Keratinocyte (primary cell): ENCODE measurements at regions not wholly inside any gene's neighbourhood (a gene's known extent, or its start where the extent isn't known, plus 50 kb on each side); places are given as distances from the start of the nearest gene placed in this dataset.

Experiments used
- DNase-seq: peaks from one replicate; pipeline ENCODE4 v3.0.0-alpha.2; 2011; ENCODE audit warnings: low read depth, missing footprints, low spot score
- FAIRE-seq: peaks from 2 replicates; lab custom pipeline; 2011; peaks lifted over from hg19 to GRCh38; lab: Jason Lieb, UNC
- H2AFZ ChIP-seq: 2 replicates; pipeline ENCODE4 v1.6.0; 2012; ENCODE audit warnings: low read length, control low read depth, inconsistent platforms; ENCODE audit not compliant: control insufficient read depth
- H3K27ac ChIP-seq: 2 replicates; pipeline ENCODE4 v1.5.1; 2011; ENCODE audit warnings: low read length; ENCODE audit not compliant: control insufficient read depth, insufficient read depth
- H3K27me3 ChIP-seq: 3 replicates; pipeline ENCODE4 v1.6.0; 2011; ENCODE audit warnings: low read length; ENCODE audit not compliant: control insufficient read depth, insufficient read depth; ENCODE audit errors: extremely low read depth
- H3K36me3 ChIP-seq, 2 experiments: 2 replicates in 1 of 2; 3 replicates in 1 of 2; pipeline ENCODE4 v1.5.1; 2011; ENCODE audit warnings: low read length in 2 of 2, mild to moderate bottlenecking in 1 of 2; ENCODE audit not compliant: control insufficient read depth in 2 of 2, insufficient read depth in 2 of 2; ENCODE audit errors: extremely low read depth in 1 of 2
- H3K4me1 ChIP-seq: 3 replicates; pipeline ENCODE4 v1.5.1; 2011; ENCODE audit warnings: low read length; ENCODE audit not compliant: control insufficient read depth, insufficient read depth; ENCODE audit errors: extremely low read depth
- H3K4me2 ChIP-seq: 3 replicates; pipeline ENCODE4 v1.6.0; 2011; ENCODE audit warnings: low read depth, low read length; ENCODE audit not compliant: control insufficient read depth, insufficient read depth; ENCODE audit errors: extremely low read depth
- H3K4me3 ChIP-seq, 3 experiments: fragments of 200-600 bp in 1 of 3; sonication (generic) in 1 of 3; 2 replicates in 2 of 3; 3 replicates in 1 of 3; pipeline ENCODE4 v1.5.1; 2011 to 2016; ENCODE audit warnings: low read length in 3 of 3, mild to moderate bottlenecking in 3 of 3, control low read depth in 2 of 3, inconsistent platforms in 1 of 3, low read depth in 1 of 3, mixed read lengths in 1 of 3, mixed run types in 1 of 3, moderate library complexity in 1 of 3; ENCODE audit not compliant: control insufficient read depth in 2 of 3, insufficient read depth in 2 of 3; ENCODE audit errors: extremely low read depth in 1 of 3
- H3K79me2 ChIP-seq: 2 replicates; pipeline ENCODE4 v1.6.0; 2012; ENCODE audit warnings: low read length; ENCODE audit not compliant: control insufficient read depth, insufficient read depth
- H3K9ac ChIP-seq: 3 replicates; pipeline ENCODE4 v1.6.0; 2011; ENCODE audit warnings: low read length; ENCODE audit not compliant: control insufficient read depth, insufficient read depth; ENCODE audit errors: extremely low read depth
- H3K9me1 ChIP-seq: 3 replicates; pipeline ENCODE4 v1.6.0; 2011; ENCODE audit warnings: low read length; ENCODE audit not compliant: control insufficient read depth, insufficient read depth; ENCODE audit errors: extremely low read depth
- H3K9me3 ChIP-seq: 2 replicates; pipeline ENCODE4 v1.5.1; 2012; ENCODE audit warnings: low read depth, low read length; ENCODE audit not compliant: control insufficient read depth
- H4K20me1 ChIP-seq: 3 replicates; pipeline ENCODE4 v1.6.0; 2011; ENCODE audit warnings: low read length; ENCODE audit not compliant: control insufficient read depth, insufficient read depth; ENCODE audit errors: extremely low read depth
- CTCF ChIP-seq, 3 experiments: IDR thresholded peaks in 1 of 3; conservative IDR thresholded peaks in 1 of 3; optimal IDR thresholded peaks in 1 of 3; 2 replicates in 2 of 3; 3 replicates in 1 of 3; pipeline versions ENCODE3 to v1.5.1; 2011; ENCODE audit warnings: low read length in 3 of 3, mild to moderate bottlenecking in 3 of 3, moderate library complexity in 2 of 3, control low read depth in 1 of 3, inconsistent platforms in 1 of 3; ENCODE audit not compliant: insufficient read depth in 2 of 3; ENCODE audit errors: extremely low read depth in 1 of 3
- EZH2 ChIP-seq: IDR thresholded peaks from one replicate; pipeline ENCODE4 v1.6.1; 2012; ENCODE audit warnings: inconsistent platforms, mild to moderate bottlenecking, low read length, moderate library complexity
- dilution Hi-C: fragments of 300-500 bp; cut with MboI; formaldehyde crosslinking; loops from one replicate; pipeline ENCODE4 v1.7.0; 2020; ENCODE audit warnings: low sequenced_read_pairs; ENCODE audit not compliant: extremely low pct_ligation_motif_present

GRCh38 chr3:110454066-110454465 lies 617.5 kb upstream of the NECTIN3 start:
- Histone ChIP-seq H3K36me3 (no peaks in the 10 kb centered on the region), H3K27ac (no peak overlapping the region), H4K20me1 (no peaks in the 10 kb centered on the region), H3K4me3 (no peak overlapping the region), H3K79me2 (no peaks in the 10 kb centered on the region), H3K9me3 (no peaks in the 10 kb centered on the region), H3K9me1 (no peaks in the 10 kb centered on the region), H3K4me1 (no peaks in the 10 kb centered on the region), H3K4me2 (no peak overlapping the region), H3K27me3 (no peaks in the 10 kb centered on the region), H3K9ac (no peak overlapping the region), H2AFZ (no peak overlapping the region)
- TF ChIP-seq EZH2 = no peak
- no peak for TF ChIP-seq CTCF (optimal IDR thresholded peaks at IDR 0.05 in 1 of 3, IDR thresholded peaks at IDR 0.05 in 1 of 3, conservative IDR thresholded peaks at IDR 0.05 in 1 of 3; ENCODE audit: extremely low read depth in 1 of 3, insufficient read depth in 2 of 3, low read length in 3 of 3)
- dilution Hi-C loops = no loop called here
- DNase-seq (no peak), FAIRE-seq (no peak)

DNA sequence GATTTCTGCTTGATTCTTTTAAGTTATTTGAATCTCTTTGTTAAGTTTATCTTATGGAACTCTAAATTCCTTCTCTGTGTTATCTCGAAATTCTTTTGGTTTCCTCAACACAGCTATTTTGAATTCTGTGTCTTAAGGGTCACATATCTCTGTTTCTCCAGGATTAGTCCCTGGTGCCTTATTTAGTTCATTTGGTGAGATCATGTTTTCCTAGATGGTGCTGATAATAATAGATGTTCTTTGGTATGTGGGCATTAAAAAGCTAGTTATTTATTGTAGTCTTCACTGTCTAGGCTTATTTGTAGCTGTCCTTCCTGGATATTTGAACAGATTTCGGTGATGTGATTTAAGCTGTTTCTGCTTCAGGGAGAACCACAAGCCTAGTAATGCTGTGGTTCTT lies 615.6 kb upstream of the NECTIN3 start:
- FAIRE-seq = no peak
- dilution Hi-C loops = no loop called here
- TF ChIP-seq CTCF (optimal IDR thresholded peaks at IDR 0.05 in 1 of 3, IDR thresholded peaks at IDR 0.05 in 1 of 3, conservative IDR thresholded peaks at IDR 0.05 in 1 of 3; ENCODE audit: extremely low read depth in 1 of 3, insufficient read depth in 2 of 3, low read length in 3 of 3) (no peak), EZH2 (no peak)

More for the DNA sequence above, 615.6 kb upstream of the NECTIN3 start:
- H3K27ac ChIP-seq = no peak overlapping the region
- H3K4me2 ChIP-seq = no peak overlapping the region
- H3K36me3 ChIP-seq = no peaks in the 10 kb centered on the region
- no peaks in the 10 kb centered on the region for H3K79me2 ChIP-seq
- no peaks in the 10 kb centered on the region for H3K4me1 ChIP-seq
- no peaks in the 10 kb centered on the region for H3K9me1 ChIP-seq
- H3K9ac ChIP-seq = no peak overlapping the region
- H3K27me3 ChIP-seq = no peaks in the 10 kb centered on the region
- no peak overlapping the region for H2AFZ ChIP-seq
- no peaks in the 10 kb centered on the region for H4K20me1 ChIP-seq
- no peaks in the 10 kb centered on the region for H3K9me3 ChIP-seq
- no peak overlapping the region for H3K4me3 ChIP-seq
- DNase-seq = no peak
